ENCODE measurements at regions not wholly inside any gene's neighbourhood (a gene's known extent, or its start where the extent isn't known, plus 50 kb on each side); places are given as distances from the start of the nearest gene placed in this dataset.

GRCh38 chr3:152522036-152522435, 253.3 kb downstream of the MBNL1 start:
- TF ChIP-seq CTCF (IDR thresholded peaks at IDR 0.05; ENCODE audit: low read depth, low read length, poor library complexity, severe bottlenecking) (no peak), EZH2phosphoT487 (IDR thresholded peaks at IDR 0.05; ENCODE audit: borderline replicate concordance, low read length) (no peak)
